ENCODE measurements at regions not wholly inside any gene's neighbourhood (a gene's known extent, or its start where the extent isn't known, plus 50 kb on each side); places are given as distances from the start of the nearest gene placed in this dataset.

DNA sequence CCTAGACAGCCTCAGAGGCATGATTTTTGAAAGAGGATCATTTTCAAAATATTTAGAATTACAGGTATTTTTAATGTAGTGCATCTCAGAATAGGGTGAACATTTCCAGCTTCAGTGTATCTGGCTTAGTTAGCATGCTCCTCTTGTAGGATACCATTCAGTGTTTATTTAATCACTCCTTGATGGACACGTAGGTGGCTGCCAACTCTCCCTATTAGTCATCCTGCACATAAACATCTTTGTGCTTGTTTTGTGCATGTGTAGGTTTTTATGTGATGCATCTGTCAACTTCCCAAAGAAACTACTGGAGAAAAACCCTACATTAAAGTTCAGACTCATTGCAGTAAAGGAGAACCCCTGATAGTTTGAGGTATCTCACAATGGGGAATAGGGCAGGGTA, 52.5 kb upstream of the RBM19 start:
- ChIA-PET POLR2A (no interaction called here), RAD21 (ENCODE audit: low non-redundant PET in 1 of 2, low total read pairs in 2 of 2, uncharacterized antibody in 2 of 2, unreplicated experiment in 2 of 2) (no interaction called here), CTCF (no interaction called here)
- H4K20me1 ChIP-seq (ENCODE audit: insufficient read depth) = no peaks in the 10 kb centered on the region
- H3K27me3 ChIP-seq (ENCODE audit: insufficient read depth, low read length) = peaks cover 46% of the 10 kb centered on the region
- intact Hi-C loops (cut with micrococcal nuclease) = no loop called here
- no peak overlapping the region for H3K27ac ChIP-seq (ENCODE audit: low read depth, low read length)
- H3K4me2 ChIP-seq (ENCODE audit: low read length) = no peak overlapping the region
- BruUV-seq (replicated peaks) = no TSS peak
- H3K36me3 ChIP-seq (ENCODE audit: control insufficient read depth in 1 of 2, insufficient read depth in 2 of 2, low read length in 2 of 2) = no peaks in the 10 kb centered on the region
- H3K9ac ChIP-seq (ENCODE audit: low read length) = no peak overlapping the region
- no peaks in the 10 kb centered on the region for H3K9me3 ChIP-seq (ENCODE audit: control insufficient read depth in 1 of 2, insufficient read depth in 1 of 2, low read depth in 1 of 2, low read length in 2 of 2)
- TF ChIP-seq SRF (IDR thresholded peaks at IDR 0.05; ENCODE audit: low read depth) (no peak), ZFX (IDR thresholded peaks at IDR 0.05) (no peak), CEBPB (IDR thresholded peaks at IDR 0.05; ENCODE audit: low read depth) (no peak), JUND (IDR thresholded peaks at IDR 0.05) (no peak), SP1 (IDR thresholded peaks at IDR 0.05; ENCODE audit: low read depth) (no peak), ELF1 (IDR thresholded peaks at IDR 0.05; ENCODE audit: borderline replicate concordance, low read depth) (no peak)
- TF ChIP-seq, protein P1, sequence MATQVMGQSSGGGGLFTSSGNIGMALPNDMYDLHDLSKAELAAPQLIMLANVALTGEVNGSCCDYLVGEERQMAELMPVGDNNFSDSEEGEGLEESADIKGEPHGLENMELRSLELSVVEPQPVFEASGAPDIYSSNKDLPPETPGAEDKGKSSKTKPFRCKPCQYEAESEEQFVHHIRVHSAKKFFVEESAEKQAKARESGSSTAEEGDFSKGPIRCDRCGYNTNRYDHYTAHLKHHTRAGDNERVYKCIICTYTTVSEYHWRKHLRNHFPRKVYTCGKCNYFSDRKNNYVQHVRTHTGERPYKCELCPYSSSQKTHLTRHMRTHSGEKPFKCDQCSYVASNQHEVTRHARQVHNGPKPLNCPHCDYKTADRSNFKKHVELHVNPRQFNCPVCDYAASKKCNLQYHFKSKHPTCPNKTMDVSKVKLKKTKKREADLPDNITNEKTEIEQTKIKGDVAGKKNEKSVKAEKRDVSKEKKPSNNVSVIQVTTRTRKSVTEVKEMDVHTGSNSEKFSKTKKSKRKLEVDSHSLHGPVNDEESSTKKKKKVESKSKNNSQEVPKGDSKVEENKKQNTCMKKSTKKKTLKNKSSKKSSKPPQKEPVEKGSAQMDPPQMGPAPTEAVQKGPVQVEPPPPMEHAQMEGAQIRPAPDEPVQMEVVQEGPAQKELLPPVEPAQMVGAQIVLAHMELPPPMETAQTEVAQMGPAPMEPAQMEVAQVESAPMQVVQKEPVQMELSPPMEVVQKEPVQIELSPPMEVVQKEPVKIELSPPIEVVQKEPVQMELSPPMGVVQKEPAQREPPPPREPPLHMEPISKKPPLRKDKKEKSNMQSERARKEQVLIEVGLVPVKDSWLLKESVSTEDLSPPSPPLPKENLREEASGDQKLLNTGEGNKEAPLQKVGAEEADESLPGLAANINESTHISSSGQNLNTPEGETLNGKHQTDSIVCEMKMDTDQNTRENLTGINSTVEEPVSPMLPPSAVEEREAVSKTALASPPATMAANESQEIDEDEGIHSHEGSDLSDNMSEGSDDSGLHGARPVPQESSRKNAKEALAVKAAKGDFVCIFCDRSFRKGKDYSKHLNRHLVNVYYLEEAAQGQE (IDR thresholded peaks at IDR 0.05; ENCODE audit: low read depth) = no peak
- TF ChIP-seq, protein P2, sequence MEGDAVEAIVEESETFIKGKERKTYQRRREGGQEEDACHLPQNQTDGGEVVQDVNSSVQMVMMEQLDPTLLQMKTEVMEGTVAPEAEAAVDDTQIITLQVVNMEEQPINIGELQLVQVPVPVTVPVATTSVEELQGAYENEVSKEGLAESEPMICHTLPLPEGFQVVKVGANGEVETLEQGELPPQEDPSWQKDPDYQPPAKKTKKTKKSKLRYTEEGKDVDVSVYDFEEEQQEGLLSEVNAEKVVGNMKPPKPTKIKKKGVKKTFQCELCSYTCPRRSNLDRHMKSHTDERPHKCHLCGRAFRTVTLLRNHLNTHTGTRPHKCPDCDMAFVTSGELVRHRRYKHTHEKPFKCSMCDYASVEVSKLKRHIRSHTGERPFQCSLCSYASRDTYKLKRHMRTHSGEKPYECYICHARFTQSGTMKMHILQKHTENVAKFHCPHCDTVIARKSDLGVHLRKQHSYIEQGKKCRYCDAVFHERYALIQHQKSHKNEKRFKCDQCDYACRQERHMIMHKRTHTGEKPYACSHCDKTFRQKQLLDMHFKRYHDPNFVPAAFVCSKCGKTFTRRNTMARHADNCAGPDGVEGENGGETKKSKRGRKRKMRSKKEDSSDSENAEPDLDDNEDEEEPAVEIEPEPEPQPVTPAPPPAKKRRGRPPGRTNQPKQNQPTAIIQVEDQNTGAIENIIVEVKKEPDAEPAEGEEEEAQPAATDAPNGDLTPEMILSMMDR (IDR thresholded peaks at IDR 0.05 in 2 of 3, conservative IDR thresholded peaks at IDR 0.05 in 1 of 3; ENCODE audit: borderline replicate concordance in 1 of 3, insufficient read depth in 1 of 3, low read depth in 2 of 3, low read length in 2 of 3) = no peak
- H3K9me2 ChIP-seq (ENCODE audit: insufficient read depth) = no peaks in the 10 kb centered on the region
- ATAC-seq (no peak), DNase-seq (ENCODE audit: low read depth, low spot score) (no peak)
- H2AFZ ChIP-seq (ENCODE audit: low read depth, low read length, poor library complexity, severe bottlenecking) = no peak overlapping the region
- H3K79me2 ChIP-seq (ENCODE audit: insufficient read depth, low read length) = no peaks in the 10 kb centered on the region
- no peak overlapping the region for H3K4me3 ChIP-seq (replicated peaks in 1 of 2; ENCODE audit: low read depth in 1 of 2, low read length in 2 of 2)
- H3K4me1 ChIP-seq (ENCODE audit: control insufficient read depth in 1 of 2, insufficient read depth in 2 of 2, low read length in 2 of 2) = no peaks in the 10 kb centered on the region
